HG03196 (cell line): ENCODE measurements at regions not wholly inside any gene's neighbourhood (a gene's known extent, or its start where the extent isn't known, plus 50 kb on each side); places are given as distances from the start of the nearest gene placed in this dataset.
"Not testable (repeated sequence)": the region's sequence is repeated elsewhere in the genome, so short reads cannot be mapped to it uniquely, and the experiment has no call there.

Experiments used
- ATAC-seq: cut with Tn5 transposase; IDR thresholded peaks from one replicate; pipeline ENCODE4 v1.9.1; 2021; ENCODE audit not compliant: unreplicated experiment

- ATAC-seq = not testable (repeated sequence)
Observed at GRCh38 chr10:109809954-109810353, 113.4 kb downstream of the XPNPEP1 start.

GRCh38 chr10:109801191-109801590 lies 122.1 kb downstream of the XPNPEP1 start:
- not testable (repeated sequence) for ATAC-seq

GRCh38 chr10:109790647-109791046 lies 132.7 kb downstream of the XPNPEP1 start:
- ATAC-seq = no peak

DNA sequence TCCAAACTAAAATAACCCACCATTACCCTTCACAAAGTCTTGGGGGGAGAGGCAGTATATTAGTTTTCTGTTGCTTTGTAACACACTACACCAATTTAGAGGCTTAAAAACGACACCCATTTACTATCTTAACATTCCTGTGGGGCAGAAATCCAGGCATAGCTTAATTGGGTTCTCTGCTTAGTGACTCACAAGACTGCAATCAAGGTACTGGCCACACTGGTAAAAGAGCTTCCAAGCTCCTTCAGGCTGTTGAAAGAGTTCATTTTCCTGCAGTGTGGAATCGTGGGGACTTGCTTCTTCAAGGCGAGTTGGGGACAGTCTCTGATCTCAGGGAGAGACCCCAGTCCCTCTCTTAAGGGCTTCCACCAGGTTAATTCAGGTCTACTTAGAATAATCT lies 139.1 kb downstream of the XPNPEP1 start:
- ATAC-seq = no peak

GRCh38 chr10:109783286-109783685 lies 140.0 kb downstream of the XPNPEP1 start:
- no peak for ATAC-seq

GRCh38 chr10:109780997-109781396 lies 142.3 kb downstream of the XPNPEP1 start:
- ATAC-seq = no peak

DNA sequence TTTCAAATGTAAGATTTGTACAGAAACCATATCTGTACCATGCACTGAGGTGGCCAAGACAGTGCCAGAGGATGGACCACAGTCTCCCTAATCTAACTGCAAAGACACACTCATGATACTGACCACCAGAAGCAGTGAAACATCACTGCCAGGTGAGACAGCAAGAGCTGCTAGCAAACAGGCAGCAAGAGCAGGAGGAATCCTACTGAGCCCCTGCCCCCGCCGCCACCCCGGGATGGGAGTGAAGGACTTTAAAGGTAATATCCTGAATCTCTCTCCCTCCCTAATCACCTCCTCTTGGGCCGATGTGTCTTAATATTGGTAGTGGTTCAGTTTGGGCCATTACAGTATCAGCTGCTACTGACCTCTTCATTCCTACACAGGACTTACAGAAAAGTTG lies 144.3 kb downstream of the XPNPEP1 start:
- no peak for ATAC-seq

DNA sequence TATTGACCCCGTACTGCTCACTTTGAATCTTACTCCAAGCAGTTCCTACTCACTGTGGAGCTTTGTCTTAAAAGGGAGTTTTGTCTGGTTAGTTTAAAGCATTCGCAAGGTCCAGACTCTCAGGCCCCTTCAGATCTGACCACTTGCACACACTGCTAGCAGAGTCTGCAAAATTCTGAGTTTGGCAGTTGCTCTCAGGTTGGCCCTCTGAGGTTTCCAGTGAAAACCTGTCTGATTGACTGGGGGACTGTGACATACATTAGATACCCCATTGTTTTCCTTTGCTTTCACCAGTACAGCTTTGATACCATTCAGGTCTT lies 149.2 kb downstream of the XPNPEP1 start:
- ATAC-seq = no peak

- no peak for ATAC-seq
Observed at GRCh38 chr10:109773288-109774120, 149.8 kb downstream of the XPNPEP1 start.

DNA sequence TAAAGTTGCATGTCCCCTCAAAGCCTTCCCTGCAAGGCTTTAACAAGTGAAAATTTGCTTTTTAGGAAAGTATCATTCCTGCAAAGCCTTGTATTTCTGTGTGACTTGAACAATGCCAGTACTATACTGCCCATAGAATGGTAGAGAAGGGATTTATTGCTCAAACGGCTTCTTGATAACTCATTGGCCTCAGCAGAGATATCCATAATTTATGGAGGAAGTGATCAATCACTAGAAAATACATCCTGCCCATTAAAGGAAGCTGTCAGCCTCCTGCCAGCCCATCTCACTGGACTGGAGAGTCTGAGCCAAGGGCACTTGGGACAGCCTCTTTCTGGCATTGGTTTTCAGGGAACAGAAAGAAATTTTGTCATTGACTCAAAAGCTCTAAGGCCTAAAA lies 152.6 kb downstream of the XPNPEP1 start:
- ATAC-seq = no peak

GRCh38 chr10:109769966-109770365 lies 153.3 kb downstream of the XPNPEP1 start:
- no peak for ATAC-seq

GRCh38 chr10:109765838-109766237 lies 157.5 kb downstream of the XPNPEP1 start:
- ATAC-seq = no peak

DNA sequence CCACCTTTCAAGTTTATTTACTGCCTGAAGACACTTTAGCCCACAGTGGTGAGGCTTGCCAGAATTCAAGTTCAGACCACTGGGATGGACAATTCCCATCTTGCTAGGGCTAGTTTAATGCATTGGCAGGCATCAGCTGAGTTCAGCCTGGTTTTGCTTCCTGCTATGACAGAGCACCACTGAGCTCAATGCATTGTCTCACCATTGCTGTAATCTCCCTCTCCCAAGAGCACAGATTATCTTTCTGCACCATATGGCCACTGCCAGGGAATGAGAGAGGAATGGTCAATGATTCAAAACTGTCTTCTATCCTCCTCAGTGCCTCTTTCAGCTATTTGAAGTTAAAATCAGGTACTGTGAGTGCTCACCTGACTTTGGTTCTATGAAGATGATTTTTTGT lies 160.8 kb downstream of the XPNPEP1 start:
- ATAC-seq = no peak

DNA sequence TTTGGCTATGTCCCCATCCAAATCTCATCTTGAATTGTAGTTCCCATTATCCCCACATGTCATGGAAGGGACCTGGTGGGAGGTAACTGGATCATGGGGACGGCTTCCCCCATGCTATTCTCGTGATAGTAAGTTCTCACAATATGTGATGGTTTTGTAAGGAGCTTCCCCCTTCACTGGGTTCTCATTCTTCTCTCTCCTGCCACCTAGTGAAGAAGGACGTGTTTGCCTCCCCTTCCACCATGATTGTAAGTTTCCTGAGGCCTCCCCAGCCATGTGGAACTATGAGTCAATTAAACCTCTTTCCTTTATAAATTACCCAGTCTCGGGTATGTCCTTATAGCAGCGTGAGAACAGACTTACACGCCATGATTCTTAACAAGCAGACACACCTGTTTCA lies 165.6 kb downstream of the XPNPEP1 start:
- ATAC-seq = not testable (repeated sequence)

DNA sequence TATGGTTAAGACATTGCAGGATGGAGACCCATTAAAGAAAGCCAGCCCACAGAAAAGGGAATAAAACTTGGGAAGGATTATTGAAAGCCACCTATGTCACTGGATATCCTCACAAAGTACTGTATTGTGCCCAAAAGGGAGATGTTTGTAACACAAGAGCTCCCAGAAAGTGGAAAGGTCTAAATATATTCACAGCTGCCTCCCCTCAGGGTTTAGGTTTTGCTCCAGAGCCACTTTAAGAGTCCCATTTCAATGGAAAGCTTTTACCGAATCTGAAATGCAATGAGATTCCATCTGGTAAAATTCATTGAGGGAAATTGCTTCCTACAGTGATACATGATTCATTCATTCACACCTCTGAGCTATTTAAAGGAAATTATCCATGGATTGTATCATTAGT lies 176.4 kb downstream of the XPNPEP1 start:
- no peak for ATAC-seq

GRCh38 chr10:109744020-109744419 lies 179.3 kb downstream of the XPNPEP1 start:
- no peak for ATAC-seq

GRCh38 chr10:109743574-109743973 lies 179.7 kb downstream of the XPNPEP1 start:
- no peak for ATAC-seq

GRCh38 chr10:109743146-109743545 lies 180.2 kb downstream of the XPNPEP1 start:
- ATAC-seq = no peak

GRCh38 chr10:109741712-109742111 lies 181.6 kb downstream of the XPNPEP1 start:
- ATAC-seq = no peak

GRCh38 chr10:109740436-109740835 lies 182.9 kb downstream of the XPNPEP1 start:
- no peak for ATAC-seq

GRCh38 chr10:109737626-109738025 lies 185.7 kb downstream of the XPNPEP1 start:
- no peak for ATAC-seq

- no peak for ATAC-seq
Observed at GRCh38 chr10:109737009-109737408, 186.3 kb downstream of the XPNPEP1 start.

DNA sequence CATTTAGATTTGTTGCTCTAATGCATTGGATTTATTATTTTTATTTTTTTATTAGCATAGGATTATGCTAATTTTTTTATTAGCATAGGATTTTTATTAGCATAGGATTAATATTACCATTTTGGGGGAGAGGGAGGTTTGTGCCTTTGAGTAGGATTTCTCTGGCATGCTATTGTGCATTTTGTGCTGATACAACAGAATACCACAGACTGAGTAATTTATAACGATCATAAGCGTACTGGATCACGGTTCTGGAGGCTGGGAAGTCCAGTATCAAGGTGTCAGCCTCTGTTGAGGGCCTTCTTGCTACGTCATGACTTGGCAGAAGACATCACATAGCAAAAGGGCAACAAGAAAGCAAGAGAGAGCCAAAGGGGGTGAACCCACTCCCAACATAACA lies 187.5 kb downstream of the XPNPEP1 start:
- no peak for ATAC-seq
